H1 (cell line): ENCODE measurements at regions not wholly inside any gene's neighbourhood (a gene's known extent, or its start where the extent isn't known, plus 50 kb on each side); places are given as distances from the start of the nearest gene placed in this dataset.

Source experiments
- CTCF ChIA-PET: fragments of 300-600 bp; sonication (Branson Sonifier 250); formaldehyde crosslinking; loops from one replicate; lab custom pipeline; 2021; ENCODE audit not compliant: partially characterized antibody; lab: Charles Lee
- POLR2A ChIA-PET: fragments of 300-600 bp; sonication (Branson Sonifier 250); formaldehyde crosslinking; loops from one replicate; lab custom pipeline; 2021; ENCODE audit warnings: inconsistent platforms; ENCODE audit not compliant: partially characterized antibody; lab: Charles Lee
- DNase-seq, 2 experiments: peaks; one replicate each; pipeline versions ENCODE4 v3.0.0 to v3.0.0-alpha.2; 2010 to 2022; ENCODE audit warnings: low spot score in 2 of 2, low read depth in 1 of 2, mixed read lengths in 1 of 2
- FAIRE-seq: peaks from 2 replicates; lab custom pipeline; 2011; peaks lifted over from hg19 to GRCh38; lab: Jason Lieb, UNC
- H2AFZ ChIP-seq: 2 replicates; pipeline ENCODE4 v1.8.1; 2012; ENCODE audit warnings: low read length, inconsistent platforms
- H2AK5ac ChIP-seq: 2 replicates; pipeline ENCODE4 v1.6.1; 2013; ENCODE audit warnings: low read depth, low read length
- H2BK120ac ChIP-seq: replicated peaks from 2 replicates; pipeline ENCODE3; 2013; ENCODE audit warnings: low read depth, low read length, inconsistent platforms
- H2BK12ac ChIP-seq: 2 replicates; pipeline ENCODE4 v1.6.1; 2013; ENCODE audit warnings: low read depth, low read length
- H2BK15ac ChIP-seq: 2 replicates; pipeline ENCODE4 v1.6.1; 2013; ENCODE audit warnings: low read length
- H2BK20ac ChIP-seq: 2 replicates; pipeline ENCODE4 v1.6.1; 2013; ENCODE audit warnings: low read length
- H2BK5ac ChIP-seq: 2 replicates; pipeline ENCODE4 v1.6.1; 2013; ENCODE audit warnings: low read depth, low read length
- H3K14ac ChIP-seq: 2 replicates; pipeline ENCODE4 v1.6.1; 2013; ENCODE audit warnings: inconsistent platforms; ENCODE audit not compliant: insufficient read length
- H3K18ac ChIP-seq: 2 replicates; pipeline ENCODE4 v1.6.1; 2013; ENCODE audit warnings: low read length; ENCODE audit errors: extremely low read depth
- H3K23ac ChIP-seq: 2 replicates; pipeline ENCODE4 v1.6.1; 2013; ENCODE audit warnings: inconsistent platforms; ENCODE audit not compliant: insufficient read length
- H3K23me2 ChIP-seq: 2 replicates; pipeline ENCODE4 v1.6.1; 2013; ENCODE audit warnings: low read depth, low read length
- H3K27ac ChIP-seq: 2 replicates; pipeline ENCODE4 v1.6.1; 2011; ENCODE audit warnings: low read depth, low read length, inconsistent platforms
- H3K27me3 ChIP-seq, 4 experiments: replicated peaks in 1 of 4; 1 replicate in 1 of 4; 2 replicates in 3 of 4; pipeline versions ENCODE4 v1.6.1 to v1.8.1; 2011 to 2013; ENCODE audit warnings: low read length in 3 of 4, mild to moderate bottlenecking in 3 of 4, inconsistent platforms in 2 of 4, mixed read lengths in 2 of 4, moderate library complexity in 1 of 4; ENCODE audit not compliant: control insufficient read depth in 3 of 4, insufficient read depth in 3 of 4; ENCODE audit errors: extremely low read depth in 1 of 4
- H3K36me3 ChIP-seq, 4 experiments: 2 replicates each; pipeline versions ENCODE4 v1.6.1 to v1.8.1; 2011 to 2013; ENCODE audit warnings: mild to moderate bottlenecking in 4 of 4, low read length in 3 of 4, moderate library complexity in 2 of 4, control low read depth in 1 of 4, inconsistent platforms in 1 of 4; ENCODE audit not compliant: insufficient read depth in 4 of 4, control insufficient read depth in 2 of 4
- H3K4ac ChIP-seq: replicated peaks from 2 replicates; pipeline ENCODE3; 2013; ENCODE audit warnings: low read length, low read depth, mixed read lengths, inconsistent platforms; ENCODE audit not compliant: insufficient read length
- H3K4me1 ChIP-seq, 4 experiments: replicated peaks in 1 of 4; 1 replicate in 1 of 4; 2 replicates in 3 of 4; pipeline versions ENCODE4 v1.6.1 to v1.8.1; 2011 to 2013; ENCODE audit warnings: low read length in 3 of 4, inconsistent platforms in 2 of 4, mixed read lengths in 1 of 4; ENCODE audit not compliant: insufficient read depth in 4 of 4, control insufficient read depth in 3 of 4
- H3K4me2 ChIP-seq, 2 experiments: 2 replicates each; pipeline versions ENCODE4 v1.6.1 to v1.8.1; 2011 to 2013; ENCODE audit warnings: low read depth in 2 of 2, low read length in 2 of 2, control low read depth in 1 of 2, inconsistent platforms in 1 of 2, mild to moderate bottlenecking in 1 of 2; ENCODE audit not compliant: insufficient read depth in 1 of 2
- H3K4me3 ChIP-seq, 4 experiments: fragments of 200-600, 300-600 bp in 1 of 4; sonication (generic), shearing (Covaris generic), sonication (Bioruptor Twin) in 1 of 4; 2 replicates each; pipeline versions ENCODE4 v1.5.1 to v1.8.1; 2011 to 2016; ENCODE audit warnings: low read length in 4 of 4, low read depth in 3 of 4, control low read depth in 2 of 4, inconsistent platforms in 2 of 4, mild to moderate bottlenecking in 2 of 4, mixed read lengths in 1 of 4, moderate library complexity in 1 of 4; ENCODE audit not compliant: insufficient read depth in 2 of 4; ENCODE audit errors: extremely low read depth in 1 of 4
- H3K56ac ChIP-seq: replicated peaks from 2 replicates; pipeline ENCODE3; 2013; ENCODE audit warnings: low read depth, mild to moderate bottlenecking, mixed read lengths, low read length, inconsistent platforms; ENCODE audit not compliant: insufficient read length
- H3K79me1 ChIP-seq: 2 replicates; pipeline ENCODE4 v1.6.1; 2013; ENCODE audit warnings: low read depth, low read length, control low read depth
- H3K79me2 ChIP-seq, 2 experiments: 2 replicates each; pipeline versions ENCODE4 v1.6.1 to v1.8.1; 2012 to 2013; ENCODE audit warnings: low read length in 2 of 2, mild to moderate bottlenecking in 2 of 2, inconsistent platforms in 1 of 2; ENCODE audit not compliant: insufficient read depth in 2 of 2, control insufficient read depth in 1 of 2
- H3K9ac ChIP-seq, 4 experiments: replicated peaks in 1 of 4; 1 replicate in 1 of 4; 2 replicates in 3 of 4; pipeline versions ENCODE4 v1.6.1 to v1.8.1; 2011 to 2013; ENCODE audit warnings: low read depth in 3 of 4, low read length in 3 of 4, control low read depth in 2 of 4, mild to moderate bottlenecking in 2 of 4, moderate library complexity in 2 of 4, inconsistent platforms in 1 of 4; ENCODE audit errors: extremely low read depth in 1 of 4
- H3K9me3 ChIP-seq, 2 experiments: 2 replicates each; pipeline versions ENCODE4 v1.6.1 to v1.8.1; 2012 to 2013; ENCODE audit warnings: mild to moderate bottlenecking in 2 of 2, moderate library complexity in 2 of 2, control low read depth in 1 of 2, inconsistent platforms in 1 of 2, low read depth in 1 of 2, low read length in 1 of 2, mixed read lengths in 1 of 2; ENCODE audit not compliant: insufficient read depth in 2 of 2
- H4K20me1 ChIP-seq, 2 experiments: replicated peaks in 1 of 2; 2 replicates each; pipeline versions ENCODE3 to v1.8.1; 2011 to 2013; ENCODE audit warnings: inconsistent platforms in 2 of 2, low read length in 2 of 2, mild to moderate bottlenecking in 1 of 2; ENCODE audit not compliant: insufficient read depth in 2 of 2, control insufficient read depth in 1 of 2
- H4K5ac ChIP-seq: 2 replicates; pipeline ENCODE4 v1.6.1; 2013; ENCODE audit warnings: low read length, low read depth, mixed read lengths, inconsistent platforms; ENCODE audit not compliant: insufficient read length
- H4K8ac ChIP-seq: 2 replicates; pipeline ENCODE4 v1.8.0; 2013; ENCODE audit warnings: mild to moderate bottlenecking, moderate library complexity, low read length, inconsistent platforms; ENCODE audit not compliant: insufficient read depth; ENCODE audit errors: extremely low read depth
- H4K91ac ChIP-seq: replicated peaks from 2 replicates; pipeline ENCODE3; 2013; ENCODE audit warnings: low read length, mixed read lengths, inconsistent platforms; ENCODE audit not compliant: insufficient read length
- CHD2 ChIP-seq: IDR thresholded peaks from 2 replicates; pipeline ENCODE4 v1.6.1; 2012; ENCODE audit warnings: low read length, improper control_type of control experiment
- CTCF ChIP-seq, 3 experiments: IDR thresholded peaks; 1 replicate in 2 of 3; 2 replicates in 1 of 3; pipeline versions ENCODE4 v1.5.1 to v1.6.1; 2011; ENCODE audit warnings: low read length in 3 of 3, mild to moderate bottlenecking in 3 of 3, inconsistent platforms in 2 of 3, low read depth in 1 of 3, moderate library complexity in 1 of 3; ENCODE audit not compliant: insufficient read depth in 1 of 3; ENCODE audit errors: control extremely low read depth in 1 of 3
- KDM4A ChIP-seq: IDR thresholded peaks from one replicate; pipeline ENCODE4 v1.7.1; 2012; ENCODE audit warnings: low read depth, mild to moderate bottlenecking, moderate library complexity, low read length, inconsistent platforms; ENCODE audit not compliant: severe bottlenecking
- RAD21 ChIP-seq, 2 experiments: IDR thresholded peaks in 1 of 2; conservative IDR thresholded peaks in 1 of 2; 2 replicates each; pipeline ENCODE4 v1.6.1; 2011; ENCODE audit warnings: low read depth in 2 of 2, low read length in 2 of 2, improper control_type of control experiment in 1 of 2, inconsistent platforms in 1 of 2, mild to moderate bottlenecking in 1 of 2, moderate library complexity in 1 of 2
- WGBS, 2 experiments: shearing (Covaris generic) in 1 of 2; methylation state at CpG; one replicate each; pipeline versions ENCODE4 v1.1.6 to v1.1.7; 2013 to 2015; ENCODE audit warnings: low lambda C conversion rate in 2 of 2, mixed read lengths in 2 of 2, inconsistent platforms in 1 of 2, low coverage in 1 of 2, missing lambda C conversion rate in 1 of 2; ENCODE audit not compliant: insufficient replicate concordance in 2 of 2, insufficient coverage in 1 of 2, insufficient read length in 1 of 2; ENCODE audit errors: extremely low coverage in 1 of 2, missing lambda C conversion rate in 1 of 2; 5-methylcytosine and 5-hydroxymethylcytosine counted together

GRCh38 chr22:48841881-48842582 lies 985.6 kb downstream of the BRD1 start:
- H2BK15ac ChIP-seq = no peak overlapping the region
- no peak overlapping the region for H3K14ac ChIP-seq
- no peak overlapping the region for H3K9ac ChIP-seq
- H3K27ac ChIP-seq = no peak overlapping the region
- no peak overlapping the region for H4K91ac ChIP-seq
- peaks cover 0 to under 1% of the 10 kb centered on the region in 2 experiments for H4K20me1 ChIP-seq
- no peak overlapping the region for H3K18ac ChIP-seq
- peaks cover 4% of the 10 kb centered on the region; the same call in 1 of the 2 replicates for H3K23me2 ChIP-seq
- H2BK20ac ChIP-seq = no peak overlapping the region
- no peaks in the 10 kb centered on the region for H3K36me3 ChIP-seq
- H2AK5ac ChIP-seq = no peak overlapping the region
- H2BK5ac ChIP-seq = no peak overlapping the region
- no peaks in the 10 kb centered on the region for H3K79me1 ChIP-seq
- no peaks in the 10 kb centered on the region for H3K27me3 ChIP-seq
- FAIRE-seq (no peak), DNase-seq (no peak)
- CTCF ChIA-PET = interaction anchor here (0.7 to 1.2 kb wide), 5 partner anchors 10 to 192 kb away, joined by 3 to 4 read pairs (median 3); no protein-coding TSS in a partner anchor
- H3K9me3 ChIP-seq = peaks cover 0 to 4% of the 10 kb centered on the region in 2 experiments; a peak in 1 of 4 replicates
- H4K5ac ChIP-seq = no peak overlapping the region
- H3K4me1 ChIP-seq = peaks cover 0 to 2% (median 0%) of the 10 kb centered on the region in 4 experiments; a peak in 3 of 7 replicates
- H3K56ac ChIP-seq = no peak overlapping the region
- no peak overlapping the region for H2AFZ ChIP-seq
- H3K4ac ChIP-seq = no peak overlapping the region
- no peak overlapping the region for H3K4me3 ChIP-seq
- H2BK120ac ChIP-seq = no peak overlapping the region
- H2BK12ac ChIP-seq = no peak overlapping the region
- no peak overlapping the region for H3K4me2 ChIP-seq
- H3K23ac ChIP-seq = no peak overlapping the region
- no peak overlapping the region for H4K8ac ChIP-seq
- POLR2A ChIA-PET = interaction anchor here (0.7 kb wide), 1 partner anchor 18 kb away, joined by 3 read pairs; no protein-coding TSS in a partner anchor
- WGBS, 2 experiments = 82% methylated on average over 18 of the region's 22 CpGs; no CpG with 5 or more reads in 1 of the 2 experiments
- no peaks in the 10 kb centered on the region for H3K79me2 ChIP-seq
- peak in 1 of 2 experiments; percentile 24; a peak in 1 of 4 replicates for TF ChIP-seq RAD21 (IDR thresholded peaks at IDR 0.05 in 1 of 2, conservative IDR thresholded peaks at IDR 0.05 in 1 of 2; ENCODE audit: low read depth in 2 of 2, low read length in 2 of 2)
- TF ChIP-seq KDM4A = no peak
- no peak for TF ChIP-seq CHD2
- peak in 2 of 3 experiments; percentile 10 to 14; a peak in 1 of 4 replicates for TF ChIP-seq CTCF (IDR thresholded peaks at IDR 0.05; ENCODE audit: control extremely low read depth in 1 of 3, insufficient read depth in 1 of 3, low read depth in 1 of 3, low read length in 3 of 3)
- TF ChIP-seq, all 59 proteins: peak for 2
